Ovary (tissue), 7 donors: ENCODE measurements at regions not wholly inside any gene's neighbourhood (a gene's known extent, or its start where the extent isn't known, plus 50 kb on each side); places are given as distances from the start of the nearest gene placed in this dataset.

Experiments
- DNase-seq, 5 donors: peaks; one replicate each; pipeline ENCODE4 v3.0.0-alpha.2; 2019 to 2020
- H3K27ac ChIP-seq, 2 donors: fragments of 200-600 bp; one replicate each; pipeline versions ENCODE4 v1.5.1 to v1.8.0; 2019 to 2022
- H3K27me3 ChIP-seq: fragments of 200-600 bp; one replicate; pipeline ENCODE4 v1.8.0; 2022
- H3K36me3 ChIP-seq: fragments of 200-600 bp; sonication (generic); one replicate; pipeline ENCODE4 v1.5.1; 2019
- H3K4me1 ChIP-seq: one replicate; pipeline ENCODE4 v1.8.1; 2013; ENCODE audit warnings: mild to moderate bottlenecking, moderate library complexity; ENCODE audit not compliant: insufficient read depth
- H3K4me3 ChIP-seq: fragments of 200-600 bp; sonication (generic); one replicate; pipeline ENCODE4 v1.5.1; 2017
- H3K9me3 ChIP-seq, 2 donors: fragments of 200-600 bp in 1 of 2; sonication (generic) in 1 of 2; one replicate each; pipeline versions ENCODE4 v1.5.1 to v1.8.1; 2013 to 2019; ENCODE audit warnings: mild to moderate bottlenecking in 1 of 2, moderate library complexity in 1 of 2
- EP300 ChIP-seq: sonication (generic); formaldehyde crosslinking; IDR thresholded peaks from one replicate; pipeline ENCODE4 v1.6.1; 2017; ENCODE audit warnings: antibody characterized with exemption
- POLR2A ChIP-seq: fragments of 450-650 bp; IDR thresholded peaks from one replicate; pipeline ENCODE4 v1.6.1; 2017; ENCODE audit warnings: antibody characterized with exemption, mild to moderate bottlenecking, moderate library complexity
- WGBS, 3 donors: extraction: QIAGEN DNeasy Blood & Tissue Kit in 1 of 3; methylation state at CpG; one replicate each; pipeline versions ENCODE4 v1.1.5 to v1.1.7; 2013 to 2017; 5-methylcytosine and 5-hydroxymethylcytosine counted together
- intact Hi-C, 4 donors: fragments of 100-400 bp; cut with DNase I; formaldehyde crosslinking; loops; one replicate each; pipeline versions ENCODE4 v1.11.0 to v1.15.1; 2022 to 2023
- TF ChIP-seq, protein P1 (sequence below), 3 donors: fragments of 450-650 bp in 2 of 3; fragments of 200-600 bp in 1 of 3; IDR thresholded peaks; one replicate each; pipeline versions ENCODE4 v1.5.1 to v1.8.0; 2016 to 2022; ENCODE audit warnings: antibody characterized with exemption in 3 of 3, mild to moderate bottlenecking in 1 of 3
- donor health status: DM: no; HTN: no; CAD: no; lungs with moderate emphysema.
- donor health status: DM: no; HTN: no; CAD: no.
- donor health status: Bipolar disorder and iron deficiency.
- donor health status: DM: no; HTN: no; CAD: no.
- donor health status: DM: yes; HTN: yes; CAD: no.

DNA sequence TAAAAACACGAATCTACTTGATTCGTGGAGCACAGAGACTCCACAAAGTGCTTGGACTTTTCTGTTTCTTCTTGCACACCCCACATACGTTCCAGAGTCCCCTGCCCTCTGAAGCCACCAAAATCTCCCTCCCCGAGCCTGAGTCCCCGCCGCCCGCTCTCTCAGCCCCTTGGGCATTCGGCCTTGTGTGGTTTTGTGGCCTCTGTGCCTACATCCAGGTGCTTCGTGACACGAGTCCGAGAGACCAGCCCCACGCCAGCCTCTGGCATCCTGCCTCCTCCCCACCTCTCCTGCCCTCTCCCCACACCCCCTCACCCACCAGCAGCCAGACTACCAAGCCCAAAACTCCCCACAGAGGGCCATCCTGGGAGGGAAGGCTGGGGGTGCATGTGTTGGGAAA, 87.8 kb upstream of the PPP1R26 start:
- Histone ChIP-seq H3K27ac (no peak overlapping the region), H3K9me3 (peaks cover 0 to 5% of the 10 kb centered on the region in 2 donors), H3K4me3 (no peak overlapping the region), H3K27me3 (no peaks in the 10 kb centered on the region), H3K36me3 (no peaks in the 10 kb centered on the region), H3K4me1 (no peaks in the 10 kb centered on the region)
- whole genome bisulfite sequencing, 3 donors: 78 to 88% (median 78%) methylated on average over 12 of the region's 12 CpGs
- TF ChIP-seq EP300 (no peak), POLR2A (no peak)
- TF ChIP-seq, protein P1, sequence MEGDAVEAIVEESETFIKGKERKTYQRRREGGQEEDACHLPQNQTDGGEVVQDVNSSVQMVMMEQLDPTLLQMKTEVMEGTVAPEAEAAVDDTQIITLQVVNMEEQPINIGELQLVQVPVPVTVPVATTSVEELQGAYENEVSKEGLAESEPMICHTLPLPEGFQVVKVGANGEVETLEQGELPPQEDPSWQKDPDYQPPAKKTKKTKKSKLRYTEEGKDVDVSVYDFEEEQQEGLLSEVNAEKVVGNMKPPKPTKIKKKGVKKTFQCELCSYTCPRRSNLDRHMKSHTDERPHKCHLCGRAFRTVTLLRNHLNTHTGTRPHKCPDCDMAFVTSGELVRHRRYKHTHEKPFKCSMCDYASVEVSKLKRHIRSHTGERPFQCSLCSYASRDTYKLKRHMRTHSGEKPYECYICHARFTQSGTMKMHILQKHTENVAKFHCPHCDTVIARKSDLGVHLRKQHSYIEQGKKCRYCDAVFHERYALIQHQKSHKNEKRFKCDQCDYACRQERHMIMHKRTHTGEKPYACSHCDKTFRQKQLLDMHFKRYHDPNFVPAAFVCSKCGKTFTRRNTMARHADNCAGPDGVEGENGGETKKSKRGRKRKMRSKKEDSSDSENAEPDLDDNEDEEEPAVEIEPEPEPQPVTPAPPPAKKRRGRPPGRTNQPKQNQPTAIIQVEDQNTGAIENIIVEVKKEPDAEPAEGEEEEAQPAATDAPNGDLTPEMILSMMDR (IDR thresholded peaks at IDR 0.05): no peak
- intact Hi-C loops: no loop called here
- no peak for DNase-seq

DNA sequence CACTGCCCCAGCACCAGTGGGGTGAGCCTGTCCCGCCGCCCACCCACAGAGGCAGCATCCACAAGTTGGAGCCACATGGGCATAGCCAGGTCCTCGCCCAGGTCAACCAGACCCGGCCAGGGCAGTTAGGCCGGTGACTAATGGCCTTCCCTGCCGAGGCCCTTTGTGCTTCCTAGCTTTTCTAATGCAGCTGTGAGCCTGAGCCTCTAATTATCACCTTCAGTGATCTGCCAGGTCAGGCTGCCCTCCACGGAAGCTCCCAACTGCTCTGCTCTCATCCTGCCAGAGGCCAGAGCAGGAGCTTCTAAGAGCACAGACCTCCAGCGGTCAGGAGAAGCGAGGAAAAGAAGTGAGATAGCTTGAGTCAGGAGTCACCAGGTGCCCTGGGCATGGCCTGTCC, 87.1 kb upstream of the PPP1R26 start:
- intact Hi-C loops: no loop called here
- Histone ChIP-seq H3K9me3 (peaks cover 0 to 7% of the 10 kb centered on the region in 2 donors), H3K4me3 (no peak overlapping the region), H3K27me3 (no peaks in the 10 kb centered on the region), H3K4me1 (no peaks in the 10 kb centered on the region), H3K36me3 (no peaks in the 10 kb centered on the region), H3K27ac (no peak overlapping the region)
- TF ChIP-seq, protein P1 (IDR thresholded peaks at IDR 0.05): no peak
- no peak for TF ChIP-seq POLR2A
- TF ChIP-seq EP300: no peak
- WGBS, 3 donors: 39 to 52% (median 42%) methylated on average over 9 of the region's 9 CpGs
- no peak for DNase-seq

DNA sequence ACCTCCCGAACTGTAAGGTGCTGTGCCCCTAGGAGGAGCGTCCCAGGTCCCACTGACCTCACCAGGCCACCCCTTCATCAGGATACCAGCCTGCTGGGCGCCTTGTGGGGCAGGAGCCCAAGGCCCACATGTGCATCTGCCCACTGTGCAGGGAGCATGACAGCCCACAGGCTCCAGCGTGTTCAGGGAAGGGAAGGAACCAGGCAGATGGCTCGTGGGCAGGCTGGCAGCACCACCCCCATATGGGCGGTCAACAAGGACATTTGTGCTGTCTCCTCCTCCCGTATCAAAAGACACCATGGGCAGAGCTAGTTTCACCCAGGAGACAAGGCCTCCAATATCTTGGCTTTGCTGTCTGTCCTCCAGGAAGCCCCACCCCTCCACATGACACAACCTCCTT, 85.5 kb upstream of the PPP1R26 start:
- Histone ChIP-seq H3K27ac (no peak overlapping the region), H3K4me3 (no peak overlapping the region), H3K4me1 (no peaks in the 10 kb centered on the region), H3K27me3 (no peaks in the 10 kb centered on the region), H3K9me3 (peaks cover 0 to 7% of the 10 kb centered on the region in 2 donors), H3K36me3 (no peaks in the 10 kb centered on the region)
- DNase-seq: no peak
- intact Hi-C loops: no loop called here
- WGBS, 3 donors: 77 to 93% (median 79%) methylated on average over 6 to 7 of the region's 7 CpGs
- no peak for TF ChIP-seq EP300
- TF ChIP-seq, protein P1 (IDR thresholded peaks at IDR 0.05): no peak

DNA sequence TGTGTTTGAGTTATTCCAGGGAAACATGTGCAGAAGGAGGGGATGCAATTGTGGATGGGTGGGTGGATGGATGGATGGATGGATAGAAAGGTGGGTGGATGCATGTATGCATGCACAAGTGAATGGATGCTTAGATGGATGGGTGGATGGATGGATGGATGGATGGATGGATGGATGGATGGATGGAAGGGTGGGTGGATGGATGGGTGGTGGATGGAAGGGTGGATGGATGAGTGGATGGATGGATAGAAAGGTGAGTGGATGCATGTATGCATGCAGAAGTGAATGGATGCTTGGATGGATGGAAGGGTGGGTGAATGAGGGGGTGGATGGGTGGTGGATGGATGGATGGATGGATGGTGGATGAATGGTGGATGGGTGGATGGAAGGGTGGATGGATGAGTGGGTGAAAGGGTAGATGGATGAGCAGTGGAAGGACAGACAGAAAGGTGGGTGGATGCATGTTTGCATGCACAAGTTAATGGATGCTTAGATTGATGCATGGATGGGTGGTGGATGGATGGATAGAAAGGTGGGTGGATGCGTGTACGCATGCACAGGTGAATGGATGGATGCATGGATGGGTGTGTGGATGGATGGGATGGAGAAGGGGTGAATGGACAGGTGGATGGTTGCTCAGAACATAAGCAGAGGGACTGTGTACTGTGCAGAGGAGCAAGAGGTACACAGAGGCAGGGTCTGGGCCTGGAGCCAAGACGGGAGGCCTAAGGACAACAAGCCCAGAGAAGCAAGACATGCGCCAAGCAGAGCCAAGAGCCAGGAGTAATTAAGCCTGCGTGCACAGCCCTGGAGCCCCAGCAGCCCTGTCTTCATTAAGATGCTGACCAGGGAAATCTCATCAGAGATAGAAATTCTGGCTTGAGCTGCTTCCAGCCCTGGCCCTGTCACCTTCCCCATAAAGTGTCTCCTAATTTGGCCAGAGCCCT, 84.6 kb upstream of the PPP1R26 start:
- Histone ChIP-seq H3K4me1 (no peaks in the 10 kb centered on the region), H3K4me3 (no peak overlapping the region), H3K27me3 (no peaks in the 10 kb centered on the region), H3K27ac (no peak overlapping the region), H3K9me3 (peaks cover 0 to 7% of the 10 kb centered on the region in 2 donors), H3K36me3 (no peaks in the 10 kb centered on the region)
- intact Hi-C loops: no loop called here
- TF ChIP-seq EP300 (no peak), POLR2A (no peak)
- TF ChIP-seq, protein P1 (IDR thresholded peaks at IDR 0.05): no peak
- DNase-seq: no peak
- WGBS, 3 donors: 63 to 72% (median 64%) methylated on average over 5 of the region's 5 CpGs
